ENCODE measurements at regions not wholly inside any gene's neighbourhood (a gene's known extent, or its start where the extent isn't known, plus 50 kb on each side); places are given as distances from the start of the nearest gene placed in this dataset.

- DNase-seq = no peak
Measured at GRCh38 chr2:221073326-221074049, 498.6 kb downstream of the EPHA4 start.

- no peak for DNase-seq
Measured at GRCh38 chr2:221074238-221074637, 497.9 kb downstream of the EPHA4 start.

- no peak for DNase-seq
Measured at GRCh38 chr2:221075203-221075602, 496.9 kb downstream of the EPHA4 start.

DNA sequence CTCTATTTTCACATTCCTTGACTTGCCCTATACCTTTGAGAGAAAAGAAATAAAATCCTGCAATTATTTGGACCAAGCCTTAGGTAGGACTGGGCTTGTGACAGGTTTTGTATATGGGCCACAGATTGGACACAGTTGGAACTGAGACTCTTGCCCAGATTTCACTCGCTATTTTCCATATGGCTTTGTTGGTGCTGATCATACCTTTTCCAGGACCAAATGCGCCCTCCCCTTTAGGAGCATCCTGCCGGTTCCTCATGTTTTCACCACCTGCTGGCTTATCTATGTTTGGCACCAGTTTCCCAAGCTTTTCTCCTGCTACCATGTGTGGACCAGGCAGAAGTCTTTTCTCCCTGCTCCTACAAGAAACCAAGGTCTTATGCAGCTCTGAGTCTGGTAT, 494.9 kb downstream of the EPHA4 start:
- DNase-seq = peak in 1 of 58 donors; percentile 1

GRCh38 chr2:221077799-221078198, 494.3 kb downstream of the EPHA4 start:
- no peak for DNase-seq

DNA sequence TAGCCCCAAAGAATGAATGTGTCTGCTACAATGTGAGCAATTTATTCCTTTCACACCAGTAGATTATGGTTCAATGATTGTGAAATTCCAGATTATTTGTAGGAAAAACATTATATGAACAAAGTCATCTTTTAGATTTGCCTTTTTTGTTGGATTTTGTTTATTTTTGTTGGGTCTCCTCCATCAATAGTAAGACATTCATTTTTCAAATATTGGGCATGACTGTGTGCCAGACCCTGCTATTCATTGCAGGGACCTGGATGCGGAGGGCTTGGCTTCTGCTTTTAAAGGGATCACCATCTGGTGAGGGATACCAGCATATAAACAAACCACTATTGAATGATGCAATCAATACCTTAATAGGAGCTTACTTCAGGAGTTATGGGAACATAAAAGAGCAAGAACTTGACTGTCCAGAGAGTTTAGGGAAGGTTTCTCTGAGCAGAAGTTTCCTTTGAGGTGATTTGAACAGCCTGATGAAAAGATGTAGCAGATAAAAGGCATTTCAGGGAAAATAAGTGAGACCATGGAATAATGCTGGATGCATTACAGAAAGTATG, 486.7 kb downstream of the EPHA4 start:
- DNase-seq = no peak

DNA sequence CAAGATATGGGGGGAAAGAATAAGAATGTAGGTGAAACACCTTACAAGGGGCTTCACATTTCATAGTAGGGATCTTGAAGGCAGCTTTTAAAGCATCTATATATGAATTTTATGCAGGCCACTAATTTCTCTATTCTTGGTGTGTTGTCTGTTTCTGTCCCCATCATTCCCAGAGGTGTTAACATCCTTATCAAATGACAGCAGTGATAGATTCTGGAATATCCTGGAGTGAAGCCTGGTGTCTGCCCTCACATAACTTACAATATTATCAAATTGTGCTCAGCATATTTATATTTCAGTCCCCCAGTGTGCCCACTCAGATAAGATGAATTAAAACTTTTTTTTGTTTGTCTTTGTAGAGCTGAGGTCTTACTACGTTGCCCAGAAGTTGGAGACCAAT, 486.2 kb downstream of the EPHA4 start:
- DNase-seq = no peak

DNA sequence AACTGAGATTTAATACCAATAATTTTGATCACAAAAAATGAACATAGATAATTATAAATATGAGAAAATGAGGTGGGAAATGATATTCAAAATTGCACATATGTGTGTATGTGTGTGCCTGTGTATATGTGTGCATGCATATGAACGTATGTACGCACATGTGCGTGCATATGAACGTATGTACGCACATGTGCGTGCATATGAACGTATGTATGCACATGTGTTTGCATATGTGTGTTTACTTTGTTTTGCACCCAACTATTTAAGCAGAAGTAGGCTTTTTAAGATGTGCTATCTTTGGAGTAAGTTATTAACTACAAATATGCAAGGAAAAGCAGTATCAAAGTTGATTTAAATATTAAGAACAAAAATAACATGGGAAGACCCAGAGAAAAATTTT, 484.3 kb downstream of the EPHA4 start:
- no peak for DNase-seq

- no peak for DNase-seq
Measured at GRCh38 chr2:221088506-221088905, 483.6 kb downstream of the EPHA4 start.

DNA sequence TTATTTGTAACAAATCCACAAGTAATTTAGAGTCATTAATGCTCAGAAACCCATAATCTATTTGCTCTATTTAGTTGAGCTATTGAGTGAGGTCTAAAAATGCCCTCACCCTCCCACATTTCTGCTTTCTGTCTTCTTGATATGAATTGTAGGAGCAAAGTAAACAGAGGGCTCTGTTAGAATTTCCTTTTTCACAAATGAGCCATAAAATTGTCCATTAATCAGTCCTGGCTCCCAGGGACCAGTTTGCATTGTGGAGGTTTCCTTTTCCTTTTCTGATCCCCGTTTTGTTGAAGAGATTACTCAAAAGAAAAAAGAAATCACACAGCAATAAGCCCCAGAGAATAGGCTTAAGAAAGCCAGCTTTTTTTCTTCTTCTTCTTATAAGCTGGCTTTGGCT, 476.7 kb downstream of the EPHA4 start:
- no peak for DNase-seq

DNA sequence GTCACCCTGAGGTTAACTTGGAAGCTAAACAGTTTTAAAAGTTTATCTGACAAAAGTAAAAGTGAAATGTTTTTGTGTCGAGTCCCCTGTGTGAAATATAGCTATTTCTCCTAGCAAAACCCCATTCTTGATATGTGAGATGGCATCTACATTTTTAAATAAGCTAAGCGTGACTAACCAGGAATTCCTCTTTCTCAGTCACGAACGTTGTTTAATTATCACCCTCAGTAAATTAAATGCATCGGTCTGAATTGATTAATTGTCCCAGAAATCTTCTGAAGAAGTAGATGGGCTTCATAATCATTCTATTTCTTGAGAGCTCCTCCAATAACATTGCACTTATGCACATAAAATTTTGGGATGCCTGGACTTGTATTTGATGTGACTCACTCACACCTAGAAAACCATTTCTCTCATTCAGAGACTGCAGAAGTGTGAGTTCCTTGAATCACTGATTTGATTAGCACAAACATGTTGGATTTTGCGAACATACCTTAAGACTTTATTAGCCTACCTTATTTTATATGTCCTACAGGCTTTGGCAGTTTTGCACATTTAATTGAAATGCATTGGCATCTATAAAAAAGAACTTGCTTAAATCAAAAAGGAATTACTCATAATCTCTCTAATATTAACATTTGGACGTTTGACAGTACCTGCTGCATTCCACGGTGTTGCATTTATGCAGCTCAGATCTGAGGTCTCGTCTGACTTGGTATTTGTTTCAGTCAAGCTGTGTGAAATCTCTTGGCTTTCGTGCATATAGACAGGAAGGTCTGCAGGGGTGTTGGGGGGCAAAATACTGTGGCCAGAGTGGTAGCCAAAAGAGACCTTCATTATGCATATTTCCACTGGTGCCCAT, 475.2 kb downstream of the EPHA4 start:
- DNase-seq = no peak

GRCh38 chr2:221097568-221097915, 474.6 kb downstream of the EPHA4 start:
- no peak for DNase-seq

- no peak for DNase-seq
Measured at GRCh38 chr2:221097949-221098348, 474.2 kb downstream of the EPHA4 start.

GRCh38 chr2:221100467-221101089, 471.5 kb downstream of the EPHA4 start:
- no peak for DNase-seq

GRCh38 chr2:221102896-221103688, 469.0 kb downstream of the EPHA4 start:
- DNase-seq = no peak

DNA sequence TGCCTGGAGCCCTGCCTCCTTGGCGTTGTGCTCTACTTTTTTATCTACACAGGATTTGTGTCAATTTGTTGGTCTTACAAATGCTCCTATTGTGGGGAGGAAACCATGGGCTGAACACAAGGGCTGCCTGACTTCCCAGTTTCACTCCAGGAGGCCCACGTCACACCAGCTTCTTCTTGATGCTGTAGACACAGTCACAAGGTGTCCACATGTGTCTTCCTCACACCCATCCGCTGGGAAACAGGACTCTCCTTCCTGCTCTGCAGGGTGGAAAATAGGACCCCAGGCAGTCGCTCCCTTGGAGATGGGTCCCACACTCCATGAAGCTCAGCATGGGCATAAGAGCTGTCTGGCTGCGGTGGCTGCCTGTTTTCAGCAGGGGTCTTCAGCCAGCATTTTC, 468.2 kb downstream of the EPHA4 start:
- peak in 17 of 58 donors; percentile 3 to 51 (median 22) for DNase-seq

DNA sequence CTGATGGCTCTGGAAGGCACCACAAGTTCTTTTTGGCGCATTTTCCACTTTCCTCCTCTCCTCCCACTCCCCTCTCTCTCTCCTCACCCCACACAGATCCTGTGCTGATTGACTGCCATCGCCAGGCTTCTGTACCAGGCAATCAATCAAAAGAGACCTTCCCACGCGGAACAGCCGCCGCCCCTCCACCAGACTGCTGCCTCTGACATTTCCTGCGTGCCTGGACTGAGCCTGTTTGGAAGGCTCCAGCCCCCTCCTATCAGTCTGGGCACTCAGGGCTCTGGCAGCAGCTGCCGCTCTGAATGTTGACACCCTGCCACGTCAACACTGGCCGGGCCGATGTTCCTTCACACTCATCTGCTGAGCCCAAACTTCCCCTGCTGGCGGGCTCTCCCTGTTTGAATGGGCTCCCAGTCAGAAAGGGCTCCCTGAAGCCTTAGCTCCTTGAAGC, 467.7 kb downstream of the EPHA4 start:
- DNase-seq = peak in 56 of 58 donors; percentile 11 to 81 (median 48)

- DNase-seq = no peak
Measured at GRCh38 chr2:221106241-221106640, 465.9 kb downstream of the EPHA4 start.

- no peak for DNase-seq
Measured at GRCh38 chr2:221107424-221107823, 464.7 kb downstream of the EPHA4 start.

GRCh38 chr2:221109552-221109951, 462.6 kb downstream of the EPHA4 start:
- no peak for DNase-seq

GRCh38 chr2:221111739-221112138, 460.4 kb downstream of the EPHA4 start:
- no peak for DNase-seq
